Neural cell (in vitro differentiated cells): ENCODE measurements at regions not wholly inside any gene's neighbourhood (a gene's known extent, or its start where the extent isn't known, plus 50 kb on each side); places are given as distances from the start of the nearest gene placed in this dataset.

Experiments
- CTCF ChIP-seq: fragments of 450-650 bp; IDR thresholded peaks from 2 replicates; pipeline ENCODE4 v1.5.1; 2014; ENCODE audit warnings: antibody characterized with exemption, mild to moderate bottlenecking, moderate library complexity; ENCODE audit not compliant: poor library complexity, severe bottlenecking
- EP300 ChIP-seq: fragments of 450-650 bp; conservative IDR thresholded peaks from 2 replicates; pipeline ENCODE4 v1.6.1; 2014; ENCODE audit warnings: antibody characterized with exemption, mild to moderate bottlenecking, moderate library complexity; ENCODE audit not compliant: poor library complexity, severe bottlenecking
- EZH2 ChIP-seq: fragments of 200-600, 300-800 bp; shearing (Covaris generic), sonication (generic); IDR thresholded peaks from 2 replicates; pipeline ENCODE4 v1.6.1; 2014; ENCODE audit warnings: antibody characterized with exemption, low read length, borderline replicate concordance, mild to moderate bottlenecking; ENCODE audit not compliant: insufficient read depth, poor library complexity, severe bottlenecking
- POLR2AphosphoS5 ChIP-seq: IDR thresholded peaks from 2 replicates; pipeline ENCODE4 v1.6.1; 2012
- REST ChIP-seq: IDR thresholded peaks from 2 replicates; pipeline ENCODE4 v1.6.1; 2012; ENCODE audit warnings: borderline replicate concordance
- TAF1 ChIP-seq: IDR thresholded peaks from 2 replicates; pipeline ENCODE4 v1.6.1; 2012; ENCODE audit warnings: low read depth

GRCh38 chr22:49101873-49102272, 725.8 kb downstream of the BRD1 start:
- TF ChIP-seq REST (no peak), POLR2AphosphoS5 (no peak), CTCF (no peak), EZH2 (no peak), EP300 (no peak), TAF1 (no peak)
